ENCODE measurements at regions not wholly inside any gene's neighbourhood (a gene's known extent, or its start where the extent isn't known, plus 50 kb on each side); places are given as distances from the start of the nearest gene placed in this dataset.

- intact Hi-C loops (cut with DNase I) = loop anchor here (10.0 kb wide), 1 partner anchor 64 kb away; no protein-coding TSS in a partner anchor
- 19% methylated on average over 3 of the region's 3 CpGs for WGBS
- no peaks in the 10 kb centered on the region for H3K4me1 ChIP-seq (replicated peaks)
- peak; percentile 25 for DNase-seq (ENCODE audit: low spot score)
- H3K27ac ChIP-seq = peak overlapping the region in 1 of 2 donors; percentile 19
- no peaks in the 10 kb centered on the region for H3K36me3 ChIP-seq
- H3K9me3 ChIP-seq = no peaks in the 10 kb centered on the region
- H3K27me3 ChIP-seq (replicated peaks; ENCODE audit: insufficient read depth) = no peaks in the 10 kb centered on the region
- peak; percentile 75 for TF ChIP-seq POLR2AphosphoS5 (IDR thresholded peaks at IDR 0.05)
- TF ChIP-seq POLR2A (IDR thresholded peaks at IDR 0.05) = no peak
- no peak overlapping the region for H3K4me3 ChIP-seq
These were observed 83.0 kb upstream of the TNC start for GRCh38 chr9:115200711-115201505.

- no peaks in the 10 kb centered on the region for H3K4me1 ChIP-seq (replicated peaks)
- no peak for DNase-seq (ENCODE audit: low spot score)
- no peaks in the 10 kb centered on the region for H3K9me3 ChIP-seq
- no peaks in the 10 kb centered on the region for H3K27me3 ChIP-seq (replicated peaks; ENCODE audit: insufficient read depth)
- H3K4me3 ChIP-seq = no peak overlapping the region
- TF ChIP-seq CTCF (IDR thresholded peaks at IDR 0.05) (no peak), POLR2AphosphoS5 (IDR thresholded peaks at IDR 0.05) (no peak), POLR2A (IDR thresholded peaks at IDR 0.05) (no peak)
- no peak overlapping the region for H3K27ac ChIP-seq
- 24% methylated on average over 1 of the region's 1 CpG for WGBS
- intact Hi-C loops (cut with DNase I) = loop anchor here (10.0 kb wide), 1 partner anchor 63 kb away; no protein-coding TSS in a partner anchor
- no peaks in the 10 kb centered on the region for H3K36me3 ChIP-seq
These were observed 84.2 kb upstream of the TNC start for GRCh38 chr9:115202181-115202580.

- H3K27me3 ChIP-seq (replicated peaks; ENCODE audit: insufficient read depth) = no peaks in the 10 kb centered on the region
- no peak for DNase-seq (ENCODE audit: low spot score)
- intact Hi-C loops (cut with DNase I) = loop anchor here (10.0 kb wide), 1 partner anchor 62 kb away; no protein-coding TSS in a partner anchor
- H3K27ac ChIP-seq = no peak overlapping the region
- no peak overlapping the region for H3K4me3 ChIP-seq
- H3K36me3 ChIP-seq = no peaks in the 10 kb centered on the region
- no peaks in the 10 kb centered on the region for H3K9me3 ChIP-seq
- TF ChIP-seq POLR2A (IDR thresholded peaks at IDR 0.05) = no peak
- no peak for TF ChIP-seq CTCF (IDR thresholded peaks at IDR 0.05)
- no peak for TF ChIP-seq POLR2AphosphoS5 (IDR thresholded peaks at IDR 0.05)
- WGBS = 75% methylated on average over 2 of the region's 2 CpGs
- no peaks in the 10 kb centered on the region for H3K4me1 ChIP-seq (replicated peaks)
These were observed 85.2 kb upstream of the TNC start for GRCh38 chr9:115202960-115203751.

GRCh38 chr9:115204904-115205453, 87.0 kb upstream of the TNC start:
- Histone ChIP-seq H3K27ac (no peak overlapping the region), H3K4me3 (no peak overlapping the region), H3K27me3 (replicated peaks; ENCODE audit: insufficient read depth) (no peaks in the 10 kb centered on the region), H3K36me3 (no peaks in the 10 kb centered on the region), H3K9me3 (no peaks in the 10 kb centered on the region), H3K4me1 (replicated peaks) (no peaks in the 10 kb centered on the region)
- TF ChIP-seq POLR2A (IDR thresholded peaks at IDR 0.05) (no peak), CTCF (IDR thresholded peaks at IDR 0.05) (no peak), POLR2AphosphoS5 (IDR thresholded peaks at IDR 0.05) (no peak)
- WGBS = 32% methylated on average over 1 of the region's 1 CpG
- no peak for DNase-seq (ENCODE audit: low spot score)
- intact Hi-C loops (cut with DNase I) = loop anchor here (10.0 kb wide), 1 partner anchor 60 kb away; no protein-coding TSS in a partner anchor

Measured in prostate gland (tissue), 2 donors.